Type B pancreatic cell (in vitro differentiated cells): ENCODE measurements at regions not wholly inside any gene's neighbourhood (a gene's known extent, or its start where the extent isn't known, plus 50 kb on each side); places are given as distances from the start of the nearest gene placed in this dataset.

Experiments used
- DNase-seq: peaks from one replicate; pipeline ENCODE4 v3.0.0; 2021; ENCODE audit warnings: mixed read lengths; ENCODE audit not compliant: unreplicated experiment; ENCODE audit errors: extremely low spot score
- H3K27ac Mint-ChIP-seq: 2 replicates; pipeline ENCODE4 v1.8.0; 2021; ENCODE audit warnings: mild to moderate bottlenecking, mixed read lengths
- H3K27me3 Mint-ChIP-seq: 2 replicates; pipeline ENCODE4 v1.8.0; 2021; ENCODE audit warnings: mixed read lengths
- H3K36me3 Mint-ChIP-seq: 2 replicates; pipeline ENCODE4 v1.8.0; 2021; ENCODE audit warnings: mixed read lengths
- H3K4me1 Mint-ChIP-seq: one replicate; pipeline ENCODE4 v1.8.0; 2021; ENCODE audit warnings: mixed read lengths; ENCODE audit not compliant: unreplicated experiment
- H3K4me3 Mint-ChIP-seq: 2 replicates; pipeline ENCODE4 v1.8.0; 2021; ENCODE audit warnings: mild to moderate bottlenecking, mixed read lengths
- H3K9me3 Mint-ChIP-seq: 2 replicates; pipeline ENCODE4 v1.8.0; 2021; ENCODE audit warnings: mixed read lengths
- CTCF ChIP-seq: fragments of 200-600 bp; sonication (generic); conservative IDR thresholded peaks from 2 replicates; pipeline ENCODE4 v1.5.0; 2021; ENCODE audit warnings: antibody characterized with exemption, mild to moderate bottlenecking

GRCh38 chr14:42013153-42013552 lies 406.5 kb downstream of the LRFN5 start:
- H3K27ac Mint-ChIP-seq = no peak overlapping the region
- no peak for TF ChIP-seq CTCF
- no peak for DNase-seq
- H3K4me1 Mint-ChIP-seq = no peaks in the 10 kb centered on the region
- H3K4me3 Mint-ChIP-seq = no peak overlapping the region
- no peaks in the 10 kb centered on the region for H3K9me3 Mint-ChIP-seq
- H3K27me3 Mint-ChIP-seq = no peaks in the 10 kb centered on the region
- no peaks in the 10 kb centered on the region for H3K36me3 Mint-ChIP-seq

GRCh38 chr14:42011221-42011620 lies 404.5 kb downstream of the LRFN5 start:
- H3K27ac Mint-ChIP-seq = no peak overlapping the region
- H3K27me3 Mint-ChIP-seq = no peaks in the 10 kb centered on the region
- H3K36me3 Mint-ChIP-seq = no peaks in the 10 kb centered on the region
- no peak for TF ChIP-seq CTCF
- H3K4me3 Mint-ChIP-seq = no peak overlapping the region
- DNase-seq = no peak
- no peaks in the 10 kb centered on the region for H3K4me1 Mint-ChIP-seq
- no peaks in the 10 kb centered on the region for H3K9me3 Mint-ChIP-seq

- H3K27me3 Mint-ChIP-seq = no peaks in the 10 kb centered on the region
- no peak for TF ChIP-seq CTCF
- H3K27ac Mint-ChIP-seq = no peak overlapping the region
- no peaks in the 10 kb centered on the region for H3K9me3 Mint-ChIP-seq
- no peaks in the 10 kb centered on the region for H3K36me3 Mint-ChIP-seq
- no peak overlapping the region for H3K4me3 Mint-ChIP-seq
- no peaks in the 10 kb centered on the region for H3K4me1 Mint-ChIP-seq
- no peak for DNase-seq
Measured at GRCh38 chr14:42004321-42004720, 397.6 kb downstream of the LRFN5 start.

GRCh38 chr14:42002141-42002540 lies 395.5 kb downstream of the LRFN5 start:
- H3K9me3 Mint-ChIP-seq = no peaks in the 10 kb centered on the region
- H3K36me3 Mint-ChIP-seq = no peaks in the 10 kb centered on the region
- no peaks in the 10 kb centered on the region for H3K27me3 Mint-ChIP-seq
- TF ChIP-seq CTCF = no peak
- no peak for DNase-seq
- H3K4me3 Mint-ChIP-seq = no peak overlapping the region
- H3K27ac Mint-ChIP-seq = no peak overlapping the region
- no peaks in the 10 kb centered on the region for H3K4me1 Mint-ChIP-seq

- no peak for TF ChIP-seq CTCF
- H3K4me3 Mint-ChIP-seq = no peak overlapping the region
- no peaks in the 10 kb centered on the region for H3K4me1 Mint-ChIP-seq
- H3K27me3 Mint-ChIP-seq = no peaks in the 10 kb centered on the region
- no peak for DNase-seq
- H3K36me3 Mint-ChIP-seq = no peaks in the 10 kb centered on the region
- no peaks in the 10 kb centered on the region for H3K9me3 Mint-ChIP-seq
- H3K27ac Mint-ChIP-seq = no peak overlapping the region
Measured at GRCh38 chr14:42001431-42001830, 394.8 kb downstream of the LRFN5 start.

GRCh38 chr14:42000450-42000849 lies 393.8 kb downstream of the LRFN5 start:
- DNase-seq = no peak
- Mint-ChIP-seq H3K4me1 (no peaks in the 10 kb centered on the region), H3K27me3 (no peaks in the 10 kb centered on the region), H3K27ac (no peak overlapping the region), H3K9me3 (no peaks in the 10 kb centered on the region), H3K36me3 (no peaks in the 10 kb centered on the region), H3K4me3 (no peak overlapping the region)
- no peak for TF ChIP-seq CTCF
